NB4 (cell line): ENCODE measurements at regions not wholly inside any gene's neighbourhood (a gene's known extent, or its start where the extent isn't known, plus 50 kb on each side); places are given as distances from the start of the nearest gene placed in this dataset.

Source experiments
- DNase-seq: peaks from one replicate; pipeline ENCODE4 v3.0.0; 2010; ENCODE audit warnings: low read depth
- H3K4me3 ChIP-seq: one replicate; pipeline ENCODE4 v1.5.1; 2011; ENCODE audit warnings: mild to moderate bottlenecking, low read depth, low read length, moderate library complexity
- CTCF ChIP-seq: IDR thresholded peaks from one replicate; pipeline ENCODE4 v1.5.1; 2012; ENCODE audit warnings: low read depth, low read length
- MYC ChIP-seq: IDR thresholded peaks from 2 replicates; pipeline ENCODE4 v1.6.1; 2011; ENCODE audit warnings: low read depth, low read length
- POLR2A ChIP-seq: IDR thresholded peaks from 2 replicates; pipeline ENCODE4 v1.6.1; 2011; ENCODE audit warnings: mild to moderate bottlenecking; ENCODE audit not compliant: insufficient read length; ENCODE audit errors: extremely low read depth
- TF ChIP-seq, protein P1 (sequence below): IDR thresholded peaks from 2 replicates; pipeline ENCODE4 v1.6.1; 2011; ENCODE audit warnings: low read depth, low read length

- H3K4me3 ChIP-seq: no peak overlapping the region
- TF ChIP-seq CTCF (no peak), POLR2A (no peak), MYC (no peak)
- TF ChIP-seq, protein P1, sequence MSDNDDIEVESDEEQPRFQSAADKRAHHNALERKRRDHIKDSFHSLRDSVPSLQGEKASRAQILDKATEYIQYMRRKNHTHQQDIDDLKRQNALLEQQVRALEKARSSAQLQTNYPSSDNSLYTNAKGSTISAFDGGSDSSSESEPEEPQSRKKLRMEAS: no peak
- no peak for DNase-seq
Observed at GRCh38 chr1:219342836-219343235, 169.2 kb downstream of the LYPLAL1 start.

- H3K4me3 ChIP-seq: no peak overlapping the region
- DNase-seq: no peak
- TF ChIP-seq CTCF (no peak), POLR2A (no peak), MYC (no peak)
- TF ChIP-seq, protein P1: no peak
Observed at GRCh38 chr1:219340796-219341195, 167.1 kb downstream of the LYPLAL1 start.

- no peak for DNase-seq
- TF ChIP-seq CTCF: no peak
- TF ChIP-seq POLR2A: no peak
- TF ChIP-seq, protein P1: no peak
- no peak for TF ChIP-seq MYC
- no peak overlapping the region for H3K4me3 ChIP-seq
Observed at GRCh38 chr1:219339466-219339865, 165.8 kb downstream of the LYPLAL1 start.

DNA sequence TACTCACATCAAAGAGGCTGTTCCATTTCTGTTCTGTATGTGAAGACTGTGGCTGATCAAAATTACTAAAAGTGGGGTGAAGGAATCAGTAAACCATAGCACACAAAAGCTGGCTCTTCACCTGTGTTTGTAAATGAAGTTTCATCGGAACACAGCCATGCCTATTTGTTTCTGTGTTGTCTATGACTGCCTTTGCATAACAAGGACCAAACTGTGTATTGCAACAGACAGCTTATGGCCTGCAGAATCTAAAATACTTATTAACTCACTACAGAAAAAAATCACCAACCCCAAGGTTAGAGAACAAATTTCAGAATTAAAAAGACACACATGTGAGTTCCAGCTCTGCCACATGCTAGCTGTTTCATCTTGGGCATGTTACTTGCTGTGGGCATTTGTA lies 163.9 kb downstream of the LYPLAL1 start:
- no peak for DNase-seq
- no peak overlapping the region for H3K4me3 ChIP-seq
- no peak for TF ChIP-seq POLR2A
- no peak for TF ChIP-seq MYC
- no peak for TF ChIP-seq CTCF
- TF ChIP-seq, protein P1: no peak

DNA sequence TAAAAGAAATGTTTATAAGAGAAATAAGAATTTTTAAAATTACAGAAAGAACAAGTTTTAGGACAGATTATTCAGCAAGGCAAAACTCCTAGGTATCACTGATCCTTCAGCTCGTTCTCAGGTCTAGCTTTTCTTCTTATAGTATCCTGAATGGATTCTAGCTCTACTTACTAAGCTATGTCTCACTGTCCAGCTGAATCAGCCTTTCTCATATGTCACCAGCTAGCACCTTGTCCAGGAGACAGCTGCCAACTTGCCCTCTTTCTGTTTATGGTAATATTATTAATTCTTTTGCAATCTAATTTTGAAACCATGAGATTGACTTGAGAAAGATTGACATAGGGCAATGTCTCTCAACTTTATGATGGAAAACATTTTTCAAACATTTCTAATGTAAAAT lies 159.9 kb downstream of the LYPLAL1 start:
- H3K4me3 ChIP-seq: no peak overlapping the region
- TF ChIP-seq POLR2A (no peak), CTCF (no peak), MYC (no peak)
- TF ChIP-seq, protein P1: no peak
- no peak for DNase-seq

GRCh38 chr1:219331424-219331823 lies 157.7 kb downstream of the LYPLAL1 start:
- no peak overlapping the region for H3K4me3 ChIP-seq
- TF ChIP-seq MYC (no peak), POLR2A (no peak), CTCF (no peak)
- TF ChIP-seq, protein P1: no peak
- no peak for DNase-seq
